B cell (primary cell): ENCODE measurements at regions not wholly inside any gene's neighbourhood (a gene's known extent, or its start where the extent isn't known, plus 50 kb on each side); places are given as distances from the start of the nearest gene placed in this dataset.

ENCODE experiments used
- EZH2 ChIP-seq: IDR thresholded peaks from 2 replicates; pipeline ENCODE4 v1.6.1; 2012; ENCODE audit warnings: borderline replicate concordance, low read depth, mild to moderate bottlenecking, moderate library complexity, low read length; ENCODE audit not compliant: insufficient read depth, poor library complexity, severe bottlenecking
- TF ChIP-seq, protein P1 (sequence below): fragments of 200-600 bp; IDR thresholded peaks from one replicate; pipeline ENCODE4 v1.8.0; 2022; ENCODE audit warnings: antibody characterized with exemption, mild to moderate bottlenecking

DNA sequence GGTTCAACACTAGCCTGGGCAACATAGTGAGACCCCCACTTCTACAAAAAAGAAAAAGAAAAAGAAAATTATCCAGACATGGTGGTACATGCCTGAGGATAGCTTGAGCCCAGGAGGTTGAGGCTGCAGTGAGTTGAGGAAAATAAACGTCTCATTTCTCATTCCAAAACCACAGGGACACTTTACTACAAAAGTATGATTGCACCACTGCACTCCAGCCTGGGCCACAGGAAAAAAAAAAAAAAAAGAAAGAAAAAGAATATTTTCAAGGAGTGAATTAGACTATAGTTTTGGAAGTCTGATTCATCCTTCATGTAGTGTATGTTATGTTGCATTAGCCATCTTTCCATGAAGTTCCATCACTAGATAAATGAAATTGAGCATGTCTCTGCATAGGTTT lies 149.5 kb upstream of the THBS1 start:
- TF ChIP-seq, protein P1, sequence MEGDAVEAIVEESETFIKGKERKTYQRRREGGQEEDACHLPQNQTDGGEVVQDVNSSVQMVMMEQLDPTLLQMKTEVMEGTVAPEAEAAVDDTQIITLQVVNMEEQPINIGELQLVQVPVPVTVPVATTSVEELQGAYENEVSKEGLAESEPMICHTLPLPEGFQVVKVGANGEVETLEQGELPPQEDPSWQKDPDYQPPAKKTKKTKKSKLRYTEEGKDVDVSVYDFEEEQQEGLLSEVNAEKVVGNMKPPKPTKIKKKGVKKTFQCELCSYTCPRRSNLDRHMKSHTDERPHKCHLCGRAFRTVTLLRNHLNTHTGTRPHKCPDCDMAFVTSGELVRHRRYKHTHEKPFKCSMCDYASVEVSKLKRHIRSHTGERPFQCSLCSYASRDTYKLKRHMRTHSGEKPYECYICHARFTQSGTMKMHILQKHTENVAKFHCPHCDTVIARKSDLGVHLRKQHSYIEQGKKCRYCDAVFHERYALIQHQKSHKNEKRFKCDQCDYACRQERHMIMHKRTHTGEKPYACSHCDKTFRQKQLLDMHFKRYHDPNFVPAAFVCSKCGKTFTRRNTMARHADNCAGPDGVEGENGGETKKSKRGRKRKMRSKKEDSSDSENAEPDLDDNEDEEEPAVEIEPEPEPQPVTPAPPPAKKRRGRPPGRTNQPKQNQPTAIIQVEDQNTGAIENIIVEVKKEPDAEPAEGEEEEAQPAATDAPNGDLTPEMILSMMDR, result no peak
- no peak for TF ChIP-seq EZH2
